ENCODE measurements at regions not wholly inside any gene's neighbourhood (a gene's known extent, or its start where the extent isn't known, plus 50 kb on each side); places are given as distances from the start of the nearest gene placed in this dataset.

GRCh38 chr14:106820119-106820518 is 1293.7 kb downstream of the TMEM121 start:
- H3K36me3 ChIP-seq = no peaks in the 10 kb centered on the region
- H3K9me3 ChIP-seq = no peaks in the 10 kb centered on the region
- H3K4me1 ChIP-seq = no peaks in the 10 kb centered on the region
- H3K27me3 ChIP-seq = no peaks in the 10 kb centered on the region
- DNase-seq (ENCODE audit: extremely low spot score in 2 of 2) = no peak
- H3K27ac ChIP-seq = no peak overlapping the region
- TF ChIP-seq POLR2AphosphoS5 (IDR thresholded peaks at IDR 0.05; ENCODE audit: insufficient read depth in 1 of 2, low read depth in 1 of 2) = no peak
- TF ChIP-seq POLR2A (IDR thresholded peaks at IDR 0.05) = no peak
- intact Hi-C loops (cut with DNase I) = no loop called here
- no peak overlapping the region for H3K4me3 ChIP-seq

GRCh38 chr14:106821119-106821518 is 1294.7 kb downstream of the TMEM121 start:
- Histone ChIP-seq H3K36me3 (no peaks in the 10 kb centered on the region), H3K27ac (no peak overlapping the region), H3K4me1 (no peaks in the 10 kb centered on the region), H3K27me3 (no peaks in the 10 kb centered on the region), H3K4me3 (no peak overlapping the region), H3K9me3 (no peaks in the 10 kb centered on the region)
- DNase-seq (ENCODE audit: extremely low spot score in 2 of 2) = no peak
- TF ChIP-seq, protein P1, sequence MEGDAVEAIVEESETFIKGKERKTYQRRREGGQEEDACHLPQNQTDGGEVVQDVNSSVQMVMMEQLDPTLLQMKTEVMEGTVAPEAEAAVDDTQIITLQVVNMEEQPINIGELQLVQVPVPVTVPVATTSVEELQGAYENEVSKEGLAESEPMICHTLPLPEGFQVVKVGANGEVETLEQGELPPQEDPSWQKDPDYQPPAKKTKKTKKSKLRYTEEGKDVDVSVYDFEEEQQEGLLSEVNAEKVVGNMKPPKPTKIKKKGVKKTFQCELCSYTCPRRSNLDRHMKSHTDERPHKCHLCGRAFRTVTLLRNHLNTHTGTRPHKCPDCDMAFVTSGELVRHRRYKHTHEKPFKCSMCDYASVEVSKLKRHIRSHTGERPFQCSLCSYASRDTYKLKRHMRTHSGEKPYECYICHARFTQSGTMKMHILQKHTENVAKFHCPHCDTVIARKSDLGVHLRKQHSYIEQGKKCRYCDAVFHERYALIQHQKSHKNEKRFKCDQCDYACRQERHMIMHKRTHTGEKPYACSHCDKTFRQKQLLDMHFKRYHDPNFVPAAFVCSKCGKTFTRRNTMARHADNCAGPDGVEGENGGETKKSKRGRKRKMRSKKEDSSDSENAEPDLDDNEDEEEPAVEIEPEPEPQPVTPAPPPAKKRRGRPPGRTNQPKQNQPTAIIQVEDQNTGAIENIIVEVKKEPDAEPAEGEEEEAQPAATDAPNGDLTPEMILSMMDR (IDR thresholded peaks at IDR 0.05) = no peak
- no peak for TF ChIP-seq POLR2AphosphoS5 (IDR thresholded peaks at IDR 0.05; ENCODE audit: insufficient read depth in 1 of 2, low read depth in 1 of 2)
- no peak for TF ChIP-seq POLR2A (IDR thresholded peaks at IDR 0.05)
- intact Hi-C loops (cut with DNase I) = no loop called here

DNA sequence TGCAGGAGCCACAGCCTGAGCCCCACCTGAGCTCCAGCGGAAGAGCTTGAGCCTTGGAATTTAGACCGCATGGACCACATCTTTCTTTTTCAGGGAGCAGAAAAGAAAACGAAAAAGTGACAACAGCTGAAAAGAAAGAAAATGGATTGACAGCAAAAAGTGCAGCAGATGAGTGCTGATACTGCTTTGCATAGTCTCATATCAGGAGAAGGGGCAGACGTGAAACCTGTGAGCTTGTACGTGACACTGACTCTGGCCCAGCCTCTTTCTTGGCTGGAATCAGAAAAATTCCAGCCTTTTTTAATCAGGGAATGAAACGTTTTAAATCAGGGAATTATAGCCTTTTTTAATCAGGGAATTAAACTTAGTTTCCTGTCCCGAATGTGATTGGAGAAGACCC is 1296.5 kb downstream of the TMEM121 start:
- Histone ChIP-seq H3K27me3 (no peaks in the 10 kb centered on the region), H3K9me3 (no peaks in the 10 kb centered on the region), H3K4me1 (no peaks in the 10 kb centered on the region), H3K27ac (no peak overlapping the region), H3K36me3 (no peaks in the 10 kb centered on the region), H3K4me3 (no peak overlapping the region)
- TF ChIP-seq POLR2AphosphoS5 (IDR thresholded peaks at IDR 0.05; ENCODE audit: insufficient read depth in 1 of 2, low read depth in 1 of 2) = no peak
- no peak for TF ChIP-seq POLR2A (IDR thresholded peaks at IDR 0.05)
- TF ChIP-seq, protein P1 (IDR thresholded peaks at IDR 0.05) = no peak
- intact Hi-C loops (cut with DNase I) = no loop called here
- no peak for DNase-seq (ENCODE audit: extremely low spot score in 2 of 2)

GRCh38 chr14:106823552-106823951 is 1297.2 kb downstream of the TMEM121 start:
- H3K4me1 ChIP-seq = no peaks in the 10 kb centered on the region
- no peaks in the 10 kb centered on the region for H3K9me3 ChIP-seq
- DNase-seq (ENCODE audit: extremely low spot score in 2 of 2) = no peak
- intact Hi-C loops (cut with DNase I) = no loop called here
- no peaks in the 10 kb centered on the region for H3K36me3 ChIP-seq
- no peak overlapping the region for H3K27ac ChIP-seq
- no peak overlapping the region for H3K4me3 ChIP-seq
- H3K27me3 ChIP-seq = no peaks in the 10 kb centered on the region
- TF ChIP-seq POLR2AphosphoS5 (IDR thresholded peaks at IDR 0.05; ENCODE audit: insufficient read depth in 1 of 2, low read depth in 1 of 2) (no peak), POLR2A (IDR thresholded peaks at IDR 0.05) (no peak)
- TF ChIP-seq, protein P1 (IDR thresholded peaks at IDR 0.05) = no peak

- intact Hi-C loops (cut with DNase I) = no loop called here
- H3K27me3 ChIP-seq = no peaks in the 10 kb centered on the region
These were observed 1300.5 kb downstream of the TMEM121 start for GRCh38 chr14:106826833-106827369.

More at GRCh38 chr14:106826833-106827369, 1300.5 kb downstream of the TMEM121 start:
- H3K27ac ChIP-seq = no peak overlapping the region
- no peaks in the 10 kb centered on the region for H3K36me3 ChIP-seq
- no peaks in the 10 kb centered on the region for H3K9me3 ChIP-seq
- H3K4me3 ChIP-seq = no peak overlapping the region
- TF ChIP-seq POLR2A (IDR thresholded peaks at IDR 0.05) (no peak), POLR2AphosphoS5 (IDR thresholded peaks at IDR 0.05; ENCODE audit: insufficient read depth in 1 of 2, low read depth in 1 of 2) (no peak)
- TF ChIP-seq, protein P1 (IDR thresholded peaks at IDR 0.05) = no peak
- no peaks in the 10 kb centered on the region for H3K4me1 ChIP-seq
- no peak for DNase-seq (ENCODE audit: extremely low spot score in 2 of 2)
